ENCODE measurements at regions not wholly inside any gene's neighbourhood (a gene's known extent, or its start where the extent isn't known, plus 50 kb on each side); places are given as distances from the start of the nearest gene placed in this dataset.
A peak's percentile ranks its signal among the peaks of the same experiment; 100 is the strongest.
"Not testable (repeated sequence)": the region's sequence is repeated elsewhere in the genome, so short reads cannot be mapped to it uniquely, and the experiment has no call there.

- DNase-seq, result no peak
These were observed 153.9 kb downstream of the RNASET2 start for GRCh38 chr6:166802401-166802800.

DNA sequence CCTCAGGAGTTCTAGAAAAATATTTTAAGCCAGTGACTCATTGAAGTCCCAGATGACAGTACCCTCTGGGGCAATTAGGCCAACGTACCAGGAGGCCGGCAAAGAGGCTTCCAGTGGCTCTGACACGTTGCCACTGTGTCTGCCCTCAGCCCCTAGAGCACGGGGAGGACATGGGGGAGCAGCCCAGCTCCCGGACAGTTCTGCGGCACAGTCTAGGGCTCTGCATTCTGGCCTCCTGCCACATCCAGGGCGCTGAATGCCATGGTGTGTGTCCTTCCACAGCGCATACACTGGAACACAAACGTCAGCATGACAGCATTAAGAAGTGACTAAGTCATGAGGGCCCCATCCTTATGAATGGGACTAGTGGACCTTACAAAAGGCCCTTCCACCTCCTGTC lies 156.2 kb downstream of the RNASET2 start:
- no peak for DNase-seq

DNA sequence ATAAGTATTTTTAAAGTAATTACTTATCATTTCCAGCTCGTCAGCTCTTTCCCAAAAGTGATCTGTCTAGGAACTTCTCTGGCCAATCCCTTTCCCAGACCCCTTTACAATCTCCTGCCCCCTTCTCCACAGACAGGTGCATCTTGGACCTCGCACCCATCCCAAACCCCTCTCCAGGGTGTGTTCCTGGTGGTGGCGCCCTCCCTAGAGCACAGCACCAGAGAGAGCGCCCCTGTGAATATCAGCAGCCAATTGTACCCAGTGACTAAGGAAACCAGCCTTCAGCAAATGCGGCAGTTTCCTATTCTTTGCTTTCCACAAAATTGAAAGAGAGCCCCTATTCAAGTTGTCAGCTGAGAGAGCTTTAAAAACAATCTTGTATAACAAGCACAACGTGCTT lies 157.7 kb downstream of the RNASET2 start:
- DNase-seq, result no peak

DNA sequence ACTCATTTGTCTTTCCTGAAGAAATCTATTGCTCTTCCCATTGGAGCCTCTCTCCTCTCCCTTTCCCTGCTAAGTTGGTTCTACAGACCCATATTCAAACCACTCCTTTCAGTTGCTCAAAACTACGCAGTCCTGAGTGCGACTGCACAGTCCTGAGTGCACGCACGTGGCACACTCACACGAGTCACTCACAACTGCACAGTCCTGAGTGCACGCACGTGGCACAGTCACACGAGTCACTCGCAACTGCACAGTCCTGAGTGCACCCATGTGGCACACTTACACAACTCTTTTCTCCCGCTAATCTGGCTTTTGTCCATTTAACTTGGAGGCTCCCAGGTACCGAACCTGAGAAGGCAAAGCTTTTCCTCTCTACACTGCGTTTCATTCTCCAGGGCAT lies 159.7 kb downstream of the RNASET2 start:
- DNase-seq, result no peak

DNA sequence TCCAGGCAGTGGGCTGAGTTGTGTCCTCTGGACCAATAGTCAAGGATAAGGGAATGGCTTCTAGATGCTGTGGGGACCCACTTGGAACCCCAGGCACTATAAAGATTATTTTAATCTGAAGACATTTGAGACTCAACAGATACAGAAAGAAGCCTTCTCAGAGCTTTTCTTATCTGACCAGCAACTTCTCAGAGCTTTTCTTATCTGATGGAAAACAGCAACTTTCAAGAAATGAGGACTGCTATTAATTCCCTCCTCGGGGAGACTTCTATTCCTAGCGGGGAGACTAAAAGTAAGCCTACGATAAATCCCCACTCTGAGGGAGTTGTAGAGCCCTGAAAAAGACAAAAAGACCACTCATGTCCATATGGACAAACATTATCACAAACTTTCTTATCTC lies 160.5 kb downstream of the RNASET2 start:
- DNase-seq, result no peak

DNA sequence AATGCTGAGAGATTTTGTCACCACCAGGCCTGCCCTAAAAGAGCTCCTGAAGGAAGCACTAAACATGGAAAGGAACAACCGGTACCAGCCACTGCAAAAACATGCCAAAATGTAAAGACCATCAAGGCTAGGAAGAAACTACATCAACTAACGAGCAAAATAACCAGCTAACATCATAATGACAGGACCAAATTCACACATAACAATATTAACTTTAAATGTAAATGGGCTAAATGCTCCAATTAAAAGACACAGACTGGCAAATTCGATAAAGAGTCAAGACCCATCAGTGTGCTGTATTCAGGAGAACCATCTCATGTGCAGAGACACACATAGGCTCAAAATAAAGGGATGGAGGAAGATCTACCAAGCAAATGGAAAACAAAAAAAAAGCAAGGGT lies 163.8 kb upstream of the RPS6KA2 start:
- DNase-seq, result not testable (repeated sequence)

- DNase-seq, result not testable (repeated sequence)
These were observed 161.9 kb upstream of the RPS6KA2 start for GRCh38 chr6:166788846-166789529.

DNA sequence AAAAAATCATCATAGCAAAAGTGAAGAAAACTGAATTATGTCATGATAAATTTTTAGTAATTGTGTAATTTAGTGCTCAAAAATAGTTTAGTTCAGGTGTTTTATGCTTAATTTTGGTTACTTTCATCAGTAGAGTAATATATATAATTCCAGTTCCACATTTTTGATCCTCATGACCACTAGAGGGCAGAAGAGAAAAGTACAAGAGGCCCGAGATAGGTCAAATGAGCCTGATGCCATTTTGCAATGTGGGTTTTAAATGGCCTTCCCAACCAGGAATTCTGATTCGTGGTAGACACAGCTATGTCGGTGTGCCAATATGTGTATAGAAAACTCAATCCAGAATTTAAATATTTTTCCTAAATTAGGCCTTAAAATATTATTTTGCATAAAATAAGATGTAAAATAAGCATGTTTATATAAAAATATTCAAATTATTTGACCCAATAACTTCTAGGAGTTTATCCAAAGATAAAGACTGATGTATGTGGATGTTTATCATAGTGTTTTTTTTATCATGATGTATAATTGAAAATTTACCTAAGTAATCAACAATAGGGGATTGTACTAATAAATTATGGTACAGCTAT lies 159.7 kb upstream of the RPS6KA2 start:
- DNase-seq, result no peak

DNA sequence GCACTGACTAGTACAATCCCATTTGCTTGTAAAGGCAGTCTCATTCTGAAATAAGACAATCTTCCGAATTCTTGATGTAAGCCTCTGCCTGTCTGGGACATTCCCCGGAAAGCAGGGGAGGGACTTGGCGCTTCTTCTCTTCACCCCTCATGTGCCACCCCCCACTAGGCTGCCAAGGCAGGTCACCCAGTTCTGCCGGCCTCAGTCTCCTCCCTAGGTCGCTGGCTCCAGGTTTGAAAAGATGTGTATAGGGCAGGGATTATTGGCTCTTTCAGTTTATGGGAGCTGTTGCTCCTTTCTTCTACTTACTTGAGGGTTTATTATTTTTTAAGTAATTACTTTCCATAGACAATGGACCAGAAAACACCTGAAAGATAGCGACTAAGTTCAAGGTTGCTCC lies 158.1 kb upstream of the RPS6KA2 start:
- no peak for DNase-seq

DNA sequence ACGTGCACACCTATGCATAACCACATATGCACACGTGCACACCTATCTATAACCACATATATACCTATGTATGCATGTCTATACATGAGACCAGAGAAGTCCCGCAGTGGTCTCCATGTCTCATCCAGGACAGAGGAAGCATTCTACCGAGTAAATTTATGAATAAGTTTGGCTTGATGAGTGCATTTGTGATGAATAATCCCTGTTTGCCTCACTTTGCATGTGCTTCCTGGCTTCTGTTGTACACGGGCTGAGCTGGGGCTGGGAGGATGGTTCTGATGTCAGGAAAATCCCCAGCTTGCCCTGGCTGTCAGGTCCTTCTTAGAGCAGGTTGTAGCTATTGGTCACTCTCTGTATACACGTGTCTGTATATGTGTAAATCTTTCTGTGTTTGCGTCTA lies 157.6 kb upstream of the RPS6KA2 start:
- DNase-seq, result no peak

GRCh38 chr6:166782520-166782919 lies 155.5 kb upstream of the RPS6KA2 start:
- DNase-seq, result no peak

DNA sequence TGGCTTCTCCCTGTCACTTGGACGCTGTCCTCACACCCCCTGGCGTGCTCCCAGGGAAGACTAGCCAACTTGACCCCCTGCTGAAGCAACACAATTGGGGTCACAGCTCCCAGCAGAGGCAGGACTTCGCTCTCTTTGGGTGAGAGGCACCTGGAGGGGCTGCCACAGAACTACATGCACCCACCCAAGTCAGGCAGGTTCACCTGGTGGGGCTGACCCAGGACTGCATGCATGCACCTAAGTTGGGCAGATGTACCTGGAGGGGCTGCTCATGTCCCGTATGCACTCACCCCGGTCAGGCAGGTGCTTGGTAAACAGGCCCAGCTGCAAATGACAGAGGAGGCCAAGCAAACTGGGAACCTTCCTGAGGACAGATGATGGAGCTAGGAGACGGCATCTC lies 154.3 kb upstream of the RPS6KA2 start:
- no peak for DNase-seq

- DNase-seq, result no peak
These were observed 153.1 kb upstream of the RPS6KA2 start for GRCh38 chr6:166779963-166780683.

- DNase-seq, result no peak
These were observed 152.3 kb upstream of the RPS6KA2 start for GRCh38 chr6:166779381-166779780.

DNA sequence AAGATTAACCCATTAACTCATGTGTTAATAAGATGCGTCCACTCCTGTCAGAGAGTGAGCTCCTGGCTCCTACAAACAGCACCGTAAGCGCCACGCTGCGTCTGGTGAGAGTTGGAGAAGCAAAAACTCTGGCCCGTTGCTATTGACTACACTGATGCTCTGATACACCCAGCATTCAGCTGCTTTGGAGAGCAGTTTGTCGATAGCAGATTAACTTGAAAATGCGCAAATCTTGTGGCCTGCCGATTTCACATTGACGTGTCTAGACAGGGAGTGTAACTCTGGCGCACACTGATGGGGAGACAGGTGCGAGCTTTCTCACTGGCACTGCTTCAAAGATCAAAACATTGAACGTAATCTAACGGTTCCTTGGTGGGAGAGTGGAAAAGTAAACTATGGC lies 151.7 kb upstream of the RPS6KA2 start:
- no peak for DNase-seq

DNA sequence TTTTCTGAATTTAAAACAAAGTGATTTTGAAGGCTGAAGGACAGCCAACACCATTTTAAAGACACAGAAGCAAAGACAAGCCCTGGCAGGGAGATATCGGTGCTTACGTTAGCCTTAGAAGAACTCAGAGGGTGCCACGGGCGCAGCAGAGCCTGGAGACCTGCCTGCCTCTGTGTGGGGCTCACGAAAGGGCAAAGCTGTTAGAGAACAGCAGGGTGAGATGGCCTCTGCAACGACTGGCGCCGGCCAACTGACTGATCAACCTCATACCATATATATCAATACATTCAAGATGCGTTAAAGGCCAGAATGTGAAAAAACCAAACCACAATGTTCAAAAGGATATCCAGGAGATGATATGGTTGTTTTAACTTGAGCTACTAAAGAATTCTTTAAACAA lies 151.0 kb upstream of the RPS6KA2 start:
- no peak for DNase-seq

GRCh38 chr6:166777096-166777630 lies 150.1 kb upstream of the RPS6KA2 start:
- no peak for DNase-seq

- DNase-seq, result no peak
These were observed 149.5 kb upstream of the RPS6KA2 start for GRCh38 chr6:166776571-166776970.

DNA sequence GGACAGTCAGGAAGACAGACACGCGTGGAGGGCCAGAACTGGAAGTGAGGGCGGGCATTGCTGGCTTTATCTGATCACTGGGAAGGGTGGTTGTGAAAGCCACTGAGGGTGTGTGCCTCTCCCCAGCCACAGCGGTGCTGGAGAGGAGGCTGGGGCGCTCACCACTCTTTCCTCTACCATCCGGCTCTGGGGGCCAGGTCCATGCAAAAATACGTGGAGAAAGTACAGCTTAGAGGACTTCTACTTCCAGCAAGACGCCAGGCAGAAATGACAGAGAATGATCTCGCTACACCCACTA lies 148.8 kb upstream of the RPS6KA2 start:
- no peak for DNase-seq

DNA sequence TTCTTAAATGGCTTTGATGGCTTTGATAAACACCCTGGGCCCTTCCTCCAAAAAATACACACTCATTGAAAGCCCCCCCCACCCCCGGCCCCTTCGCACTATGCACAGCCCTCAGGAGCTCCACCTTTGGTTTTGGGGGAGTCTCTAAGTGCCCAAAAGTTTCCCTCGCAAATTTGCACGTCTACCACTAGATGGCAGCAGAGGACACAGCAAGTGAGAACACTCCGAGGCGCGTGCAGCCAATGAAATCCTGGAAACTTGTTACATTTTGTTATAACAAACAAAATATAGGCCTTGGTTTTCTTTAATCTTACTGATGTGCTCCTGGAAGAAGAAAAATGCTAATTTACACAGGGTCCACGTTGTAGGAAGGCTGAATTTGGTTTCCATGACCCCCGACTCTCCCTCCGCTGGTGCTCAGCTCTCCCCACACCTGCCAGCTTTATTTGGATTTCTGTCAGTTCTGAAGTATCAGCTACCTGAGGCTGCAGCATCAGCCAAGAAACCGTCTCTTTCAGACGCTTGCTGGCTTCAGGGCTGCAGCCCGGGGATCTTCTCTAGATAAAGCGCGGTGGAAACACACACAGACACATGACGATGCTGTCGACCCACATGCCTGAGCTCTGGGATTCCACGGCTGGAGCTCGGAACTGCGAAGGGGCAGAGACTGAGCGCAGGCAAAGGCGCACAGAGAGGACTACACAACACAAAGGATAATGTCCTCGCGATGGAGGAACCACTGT lies 148.3 kb upstream of the RPS6KA2 start:
- peak; percentile 72 for DNase-seq

- no peak for DNase-seq
These were observed 147.7 kb upstream of the RPS6KA2 start for GRCh38 chr6:166774770-166775169.

DNA sequence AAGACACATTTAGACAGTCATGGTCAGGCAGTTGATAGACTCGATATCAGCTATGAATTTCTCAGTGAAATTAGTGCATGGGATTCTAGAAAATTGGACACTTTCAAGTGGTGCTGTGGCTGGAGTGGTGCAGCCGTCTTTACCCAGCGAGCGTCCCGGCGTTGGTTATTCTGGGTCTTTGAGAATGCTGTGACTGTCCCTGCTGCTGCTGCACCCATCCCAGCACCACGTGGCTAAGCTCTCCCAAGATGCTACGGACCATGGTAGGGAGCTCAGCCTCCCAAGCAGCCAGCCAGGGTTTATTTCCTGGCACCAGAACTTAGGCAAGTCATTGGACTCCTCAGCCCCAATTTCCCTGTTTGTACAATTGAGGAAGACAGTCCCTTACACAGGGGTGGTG lies 147.2 kb upstream of the RPS6KA2 start:
- no peak for DNase-seq

DNA sequence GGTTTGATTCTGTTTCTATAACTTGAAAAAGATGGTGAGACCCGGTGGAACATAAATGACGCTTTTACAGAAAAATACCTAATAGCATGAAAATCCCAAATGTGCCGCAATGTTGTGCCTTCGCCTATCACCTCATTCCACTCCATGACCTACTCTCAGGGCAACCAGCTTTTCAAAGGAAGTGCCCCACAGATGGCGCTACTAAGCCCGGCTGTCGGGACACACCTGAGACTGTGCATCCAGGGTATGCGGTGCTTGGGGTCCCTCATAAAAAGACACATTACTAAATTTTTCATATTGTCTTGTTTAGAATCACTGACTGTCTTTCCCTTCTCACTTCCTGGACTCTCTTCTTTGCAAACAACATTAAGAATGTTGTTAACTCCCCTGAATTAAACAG lies 145.5 kb upstream of the RPS6KA2 start:
- no peak for DNase-seq

- no peak for DNase-seq
These were observed 144.7 kb upstream of the RPS6KA2 start for GRCh38 chr6:166771701-166772100.

All from activated CD4-positive, alpha-beta T cell treated with anti-CD3 and anti-CD28 coated beads for 48 hours (primary cell).